GM21367 (cell line): ENCODE measurements at regions not wholly inside any gene's neighbourhood (a gene's known extent, or its start where the extent isn't known, plus 50 kb on each side); places are given as distances from the start of the nearest gene placed in this dataset.

Experiments used
- ATAC-seq: cut with Tn5 transposase; IDR thresholded peaks from one replicate; pipeline ENCODE4 v1.9.1; 2021; ENCODE audit not compliant: unreplicated experiment

DNA sequence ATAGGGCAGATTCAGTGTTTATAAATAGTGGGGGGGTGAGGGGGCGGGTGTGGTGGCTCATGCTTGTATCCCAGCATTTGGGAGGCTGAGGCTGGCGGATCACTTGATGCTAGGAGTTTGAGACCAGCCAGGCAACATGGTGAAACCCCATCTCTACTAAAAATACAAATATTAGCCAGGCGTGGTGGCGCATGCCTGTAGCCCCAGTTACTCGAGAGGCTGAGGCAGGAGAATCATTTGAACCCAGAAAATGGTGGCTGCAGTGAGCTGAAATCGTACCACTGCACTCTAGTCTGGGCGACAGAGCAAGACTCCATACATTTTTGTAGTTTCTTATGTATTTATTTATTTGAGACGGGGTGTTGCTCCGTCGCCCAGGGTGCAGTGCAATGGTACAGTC lies 109.0 kb upstream of the ZNF217 start:
- no peak for ATAC-seq

DNA sequence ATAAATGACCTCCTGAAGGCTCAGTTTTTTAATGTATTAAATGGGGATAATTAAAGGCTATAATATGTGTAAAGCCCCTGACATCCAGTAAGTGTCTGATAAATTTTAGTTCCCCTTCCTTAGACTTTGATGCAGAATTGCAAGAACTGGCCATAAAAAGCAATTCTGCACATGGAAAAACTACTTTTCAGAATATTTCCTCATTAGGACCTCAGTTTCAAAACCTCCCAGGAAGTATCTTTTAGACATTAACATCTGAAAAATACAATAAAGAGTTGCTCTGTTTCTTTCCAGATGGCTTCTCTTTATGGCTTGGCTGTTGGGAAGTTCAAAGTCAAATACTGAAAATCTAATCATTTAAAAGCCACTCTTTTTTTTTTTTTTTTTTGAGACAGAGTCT lies 106.3 kb upstream of the ZNF217 start:
- ATAC-seq: no peak

DNA sequence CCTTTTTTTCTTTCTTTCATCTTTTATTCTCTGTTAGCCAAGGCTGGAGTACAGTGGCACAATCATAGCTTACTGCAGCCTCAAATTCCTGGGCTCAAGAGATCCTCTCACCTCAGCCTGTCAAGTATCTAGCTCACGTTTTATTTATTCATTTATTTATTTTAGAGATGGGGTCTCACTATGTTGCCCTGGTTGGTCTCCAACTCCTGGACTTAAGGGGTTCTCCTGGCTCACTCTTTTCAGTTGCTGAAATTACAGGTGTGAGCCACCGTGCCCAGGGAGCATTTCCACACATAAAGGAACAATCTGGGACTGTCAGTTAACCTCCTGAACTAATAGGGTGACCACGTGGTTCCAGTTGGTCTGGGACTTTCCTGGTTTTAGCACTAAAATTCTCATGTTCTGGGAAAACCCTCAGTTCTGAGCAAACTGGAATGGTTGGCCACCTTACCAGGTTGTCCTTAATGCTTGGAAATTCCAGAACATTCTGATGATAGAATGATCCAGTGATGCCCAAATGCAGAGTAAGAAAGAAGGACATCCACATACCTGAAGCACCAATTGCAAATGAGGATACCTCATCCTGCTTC lies 105.5 kb upstream of the ZNF217 start:
- no peak for ATAC-seq

DNA sequence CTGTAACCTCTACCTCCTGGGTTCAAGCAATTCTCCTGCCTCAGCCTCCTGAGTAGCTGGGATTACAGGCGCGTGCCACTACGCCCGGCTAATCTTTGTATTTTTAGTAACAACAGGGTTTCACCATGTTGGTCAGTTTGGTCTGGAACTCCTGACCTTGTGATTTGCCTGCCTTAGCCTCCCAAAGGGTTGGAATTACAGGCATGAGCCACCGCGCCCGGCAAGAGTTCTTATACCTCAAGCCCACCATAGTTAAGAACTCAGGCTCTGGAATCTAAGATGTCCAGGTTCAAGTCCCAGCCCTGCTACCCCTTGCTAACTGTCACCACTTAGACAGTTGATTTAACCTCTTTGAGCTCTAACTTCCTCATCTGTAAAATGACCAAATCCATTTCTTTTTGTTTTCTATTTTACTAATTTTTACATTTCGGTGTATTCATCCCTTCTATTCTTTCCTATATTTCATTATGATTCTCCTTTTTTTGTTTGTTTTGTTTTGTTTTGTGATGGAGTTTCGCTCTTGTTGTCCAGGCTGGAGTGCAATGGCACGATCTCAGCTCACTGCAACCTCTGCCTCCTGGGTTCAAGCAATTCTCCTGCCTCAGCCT lies 104.8 kb upstream of the ZNF217 start:
- no peak for ATAC-seq

DNA sequence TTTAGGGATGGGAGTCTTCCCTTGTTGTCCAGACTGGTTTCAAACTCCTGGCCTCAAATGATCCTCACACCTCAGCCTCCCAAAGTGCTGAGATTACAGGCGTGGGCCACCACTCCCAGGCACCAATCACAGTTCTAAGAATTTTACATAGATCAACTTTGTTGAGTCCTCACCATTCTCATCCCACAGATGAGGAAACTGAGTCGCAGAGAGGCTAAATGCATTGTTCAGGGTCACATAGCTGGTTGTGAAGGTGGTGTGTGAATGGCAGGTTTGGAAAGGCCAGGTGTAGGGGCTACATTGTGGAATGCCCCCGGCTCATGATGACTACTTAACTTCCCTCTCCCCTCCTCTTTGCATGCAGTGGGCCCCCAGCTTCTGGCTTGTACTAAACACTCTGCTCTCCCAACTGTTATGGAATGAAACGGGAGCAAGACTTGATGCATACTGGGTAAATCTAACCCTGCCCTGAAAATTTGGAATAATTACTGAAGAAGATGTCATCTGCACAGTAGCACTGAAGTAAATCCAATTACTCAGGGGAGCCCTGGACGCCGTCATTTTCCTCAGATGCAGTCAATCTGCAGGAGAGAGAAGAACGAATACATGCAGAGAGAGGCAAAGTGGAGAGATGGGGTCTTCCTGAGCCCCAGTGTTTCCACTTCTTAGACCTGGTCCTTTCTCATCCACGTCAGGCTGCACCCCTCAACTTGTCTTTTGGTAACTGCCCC lies 102.3 kb upstream of the ZNF217 start:
- ATAC-seq: no peak

DNA sequence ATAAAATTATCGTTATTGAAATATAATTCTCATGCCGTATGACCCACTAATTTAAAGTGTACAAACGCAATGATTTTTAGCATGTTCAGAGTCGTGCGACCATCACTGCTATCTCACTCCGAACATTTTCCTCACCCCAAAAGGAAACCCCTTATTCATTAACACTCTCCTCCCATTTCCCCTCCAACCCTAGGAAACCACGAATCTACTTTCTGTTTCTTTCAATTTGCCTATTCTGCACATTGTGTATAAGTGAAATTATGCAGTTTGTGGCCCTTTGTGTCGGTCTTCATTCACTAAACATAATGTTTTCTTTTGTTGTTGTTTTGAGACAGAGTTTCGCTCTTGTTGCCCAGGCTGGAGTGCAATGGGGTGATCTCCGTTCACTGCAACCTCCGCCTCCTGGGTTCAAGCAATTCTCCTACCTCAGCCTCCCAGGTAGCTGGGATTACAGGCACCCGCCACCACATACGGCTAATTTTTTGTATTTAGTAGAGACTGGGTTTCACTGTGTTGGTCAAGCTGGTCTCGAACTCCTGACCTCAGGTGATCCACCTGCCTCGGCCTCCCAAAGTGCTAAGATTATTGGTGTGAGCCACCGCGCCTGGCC lies 99.7 kb upstream of the ZNF217 start:
- no peak for ATAC-seq

DNA sequence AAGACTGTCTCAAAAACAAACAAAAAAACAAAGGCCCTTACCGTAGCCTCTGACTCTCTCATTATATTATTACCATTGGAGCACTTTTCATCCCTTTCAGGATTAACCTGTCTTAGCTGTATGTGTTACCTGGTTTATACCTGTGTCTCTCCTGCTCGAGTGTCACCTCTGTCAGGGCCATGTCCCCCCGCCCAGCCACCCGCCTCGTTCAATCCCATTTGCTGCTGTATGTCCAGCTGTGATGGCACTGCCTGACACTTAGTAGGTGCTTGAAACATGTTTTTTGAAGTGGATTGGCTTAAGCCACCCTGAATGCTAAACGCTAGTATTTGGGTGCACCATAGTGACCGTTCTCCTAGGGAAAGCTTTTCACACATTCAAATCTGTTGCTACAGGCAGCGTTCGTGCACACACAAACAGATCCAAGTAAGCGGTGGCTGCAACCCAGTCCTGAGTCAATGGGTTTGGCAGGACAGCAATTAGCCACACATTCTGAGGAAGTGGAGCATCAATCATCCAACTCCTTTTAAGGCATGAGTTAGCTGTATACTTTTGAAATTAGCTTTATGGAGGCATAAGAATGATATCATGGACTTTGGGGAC lies 98.9 kb upstream of the ZNF217 start:
- ATAC-seq: no peak

DNA sequence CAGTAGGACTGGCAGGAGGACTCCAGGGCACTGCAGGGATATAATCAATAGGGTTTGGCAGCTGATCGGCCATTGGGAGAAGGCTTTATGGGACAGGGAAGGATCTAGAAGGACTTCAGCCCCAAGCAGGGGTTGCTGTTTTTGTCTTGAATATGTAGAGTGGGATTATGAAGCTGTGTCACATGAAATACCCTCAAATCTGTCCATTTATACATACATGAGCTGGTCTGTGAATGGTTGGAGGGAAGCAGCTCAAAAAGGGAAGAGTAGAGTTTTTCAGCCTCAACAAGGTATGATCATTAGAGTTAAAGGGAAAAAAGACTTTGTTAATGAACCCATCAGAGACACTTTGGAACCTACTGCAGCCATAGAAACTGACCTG lies 98.2 kb upstream of the ZNF217 start:
- no peak for ATAC-seq

DNA sequence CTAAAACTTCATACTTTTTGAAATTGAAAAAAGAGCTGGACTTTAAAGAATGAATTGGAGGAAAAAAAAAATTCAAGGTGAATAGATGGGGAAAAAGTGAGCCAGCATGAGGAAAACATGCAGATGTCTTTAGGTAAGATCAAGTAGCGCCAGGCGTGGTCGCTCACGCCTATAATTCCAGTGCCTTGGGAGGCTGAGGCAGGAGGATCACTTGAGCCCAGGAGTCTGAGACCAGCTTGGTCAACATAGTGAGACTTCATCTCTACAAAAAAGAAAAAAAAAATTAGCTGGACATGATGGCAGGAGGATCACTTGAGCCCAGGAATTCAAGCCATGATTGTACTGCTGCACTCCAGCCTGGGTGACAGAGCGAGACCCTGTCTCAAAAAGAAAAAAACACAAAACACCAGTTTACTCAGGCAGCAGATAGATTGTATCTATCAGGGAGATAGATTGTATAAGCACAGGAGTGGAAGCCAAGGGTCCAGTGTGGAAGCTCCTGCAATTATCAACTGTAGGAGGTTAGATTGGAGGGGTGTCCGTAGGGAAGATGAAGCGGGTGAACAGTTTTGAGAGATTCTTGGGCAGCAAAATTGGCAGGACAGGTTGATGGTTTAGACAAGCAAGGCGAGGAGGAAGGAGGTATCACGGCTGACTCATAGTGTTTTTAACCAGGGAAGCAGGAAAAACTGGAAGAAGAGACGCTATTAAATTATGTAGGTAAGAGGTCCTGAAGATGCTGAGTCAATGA lies 97.6 kb upstream of the ZNF217 start:
- ATAC-seq: no peak

DNA sequence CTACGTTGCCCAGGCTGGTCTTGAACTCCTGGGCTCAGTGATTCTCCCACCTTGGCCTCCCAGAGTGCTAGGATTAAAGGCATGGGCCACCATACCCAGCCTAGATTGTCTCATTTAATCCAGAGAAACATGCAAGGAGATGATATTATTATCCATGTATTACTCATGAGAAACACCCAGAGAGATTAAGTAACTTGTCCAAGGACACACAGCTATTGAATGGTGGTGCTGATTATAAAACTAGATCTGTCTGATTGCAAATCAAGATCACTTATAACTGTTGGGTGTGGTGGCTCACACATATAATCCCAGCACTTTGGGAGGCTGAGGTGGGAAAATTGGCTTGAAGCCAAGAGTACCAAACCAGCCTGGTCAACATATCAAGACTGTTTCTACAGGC lies 94.4 kb upstream of the ZNF217 start:
- ATAC-seq: no peak

DNA sequence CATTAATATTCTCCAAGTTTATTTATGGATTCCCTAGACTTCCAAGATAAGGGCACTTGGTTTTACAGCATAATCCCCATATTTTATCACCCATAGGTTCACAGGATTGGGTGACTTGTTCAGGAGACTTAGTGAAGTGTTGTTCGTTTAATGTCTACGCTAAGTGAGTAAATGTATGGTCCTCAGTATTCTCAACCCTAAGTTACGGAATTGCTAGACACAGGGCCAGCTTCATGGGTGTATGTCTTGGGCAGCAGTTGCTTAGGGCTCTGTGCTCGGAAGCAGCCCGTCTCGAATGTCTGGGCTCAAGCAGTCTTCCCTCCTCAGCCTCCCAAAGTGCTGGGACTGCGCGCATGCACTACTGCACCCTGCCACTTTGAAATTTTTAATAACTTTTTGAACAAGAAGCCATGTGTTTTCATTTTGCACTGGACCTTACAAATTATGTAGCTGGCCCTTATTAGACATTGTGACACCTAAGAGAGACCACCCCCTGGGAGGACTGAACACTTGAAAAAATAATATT lies 91.5 kb upstream of the ZNF217 start:
- no peak for ATAC-seq

DNA sequence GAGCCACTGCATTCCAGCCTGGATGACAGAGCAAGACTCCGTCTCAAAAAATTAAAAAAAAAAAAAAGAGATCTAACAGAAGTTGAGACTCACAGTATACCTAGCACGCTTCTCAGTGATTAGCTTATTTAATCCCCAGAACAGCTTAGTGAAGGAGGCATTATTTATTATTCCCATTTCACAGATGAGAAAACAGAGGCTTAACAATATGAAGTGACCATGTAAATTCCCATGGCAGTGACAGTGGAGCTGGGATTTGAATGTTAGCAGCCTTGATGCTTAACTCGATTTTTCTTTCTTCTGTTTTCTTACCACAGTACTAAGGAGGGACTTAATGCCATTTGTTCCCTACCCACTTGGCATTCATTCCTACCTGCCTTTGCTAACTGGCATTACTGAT lies 89.9 kb upstream of the ZNF217 start:
- ATAC-seq: no peak

DNA sequence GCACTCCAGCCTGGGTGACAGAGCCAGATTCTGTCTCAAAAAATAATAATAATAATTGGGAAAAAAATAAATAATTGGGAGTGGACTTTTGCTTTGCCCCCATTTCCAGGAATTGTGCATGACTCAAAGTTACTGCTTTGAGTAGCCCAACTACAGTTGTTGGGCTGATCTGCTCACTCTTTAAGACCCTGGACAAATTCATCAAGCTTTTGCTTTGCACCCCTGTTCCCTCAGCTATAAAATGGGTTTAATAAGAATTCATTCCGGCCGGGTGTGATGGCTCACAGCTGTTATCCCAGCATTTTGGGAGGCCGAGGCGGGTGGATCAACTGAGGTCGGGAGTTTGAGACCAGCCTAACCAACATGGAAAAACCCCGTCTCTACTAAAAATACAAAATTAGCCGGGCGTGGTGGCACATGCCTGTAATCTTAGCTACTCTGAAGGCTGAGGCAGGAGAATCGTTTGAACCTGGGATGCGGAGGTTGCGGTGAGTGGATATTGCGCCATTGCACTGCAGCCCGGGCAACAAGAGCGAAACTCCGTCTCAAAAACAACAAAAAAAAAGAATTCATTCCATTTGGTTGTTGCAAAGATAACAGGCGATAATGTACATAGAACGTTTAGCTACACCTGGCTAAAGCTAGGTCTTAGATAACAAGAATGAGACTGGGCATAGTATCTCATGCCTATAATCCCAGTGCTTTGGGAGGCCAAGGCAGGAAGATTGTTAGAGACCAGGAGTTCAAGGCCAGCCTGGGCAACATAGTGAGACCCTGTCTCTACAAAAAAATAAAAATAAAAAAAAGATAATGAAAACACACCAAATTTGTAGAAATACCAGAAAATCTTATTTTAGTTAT lies 87.9 kb upstream of the ZNF217 start:
- no peak for ATAC-seq

DNA sequence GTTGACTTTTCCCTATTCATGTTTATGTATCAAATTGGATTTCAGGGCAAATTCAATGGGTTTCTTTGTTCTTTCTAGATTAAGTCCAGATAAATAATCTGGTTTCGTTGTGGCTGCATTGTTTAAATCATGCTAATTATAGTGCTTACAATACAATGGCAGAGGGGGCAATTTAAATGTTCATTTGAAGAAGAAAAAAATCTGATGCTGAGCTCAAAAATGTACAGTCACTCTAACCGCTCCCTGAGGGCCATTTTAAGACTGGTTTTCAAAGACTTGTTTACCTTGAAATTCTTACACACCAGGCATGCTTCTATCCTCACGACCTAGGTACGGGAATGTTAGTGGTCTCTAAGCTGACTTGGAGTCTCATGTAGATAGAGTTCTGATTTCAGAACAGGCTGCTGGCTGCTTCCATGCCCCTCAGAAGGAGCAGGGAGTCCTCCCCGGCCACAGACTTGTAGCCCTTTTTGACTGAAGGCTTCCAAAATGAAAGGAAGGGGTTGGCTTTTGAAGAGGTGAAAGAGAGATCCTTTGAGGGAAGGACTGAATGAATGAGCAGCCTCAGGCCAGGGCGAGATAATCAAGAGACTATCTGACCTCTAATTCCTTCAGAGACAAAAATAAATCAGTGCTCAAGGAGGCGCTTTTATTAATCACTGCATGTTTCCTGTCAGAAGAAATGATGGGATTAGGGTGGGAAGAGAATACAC lies 86.1 kb upstream of the ZNF217 start:
- ATAC-seq: no peak

DNA sequence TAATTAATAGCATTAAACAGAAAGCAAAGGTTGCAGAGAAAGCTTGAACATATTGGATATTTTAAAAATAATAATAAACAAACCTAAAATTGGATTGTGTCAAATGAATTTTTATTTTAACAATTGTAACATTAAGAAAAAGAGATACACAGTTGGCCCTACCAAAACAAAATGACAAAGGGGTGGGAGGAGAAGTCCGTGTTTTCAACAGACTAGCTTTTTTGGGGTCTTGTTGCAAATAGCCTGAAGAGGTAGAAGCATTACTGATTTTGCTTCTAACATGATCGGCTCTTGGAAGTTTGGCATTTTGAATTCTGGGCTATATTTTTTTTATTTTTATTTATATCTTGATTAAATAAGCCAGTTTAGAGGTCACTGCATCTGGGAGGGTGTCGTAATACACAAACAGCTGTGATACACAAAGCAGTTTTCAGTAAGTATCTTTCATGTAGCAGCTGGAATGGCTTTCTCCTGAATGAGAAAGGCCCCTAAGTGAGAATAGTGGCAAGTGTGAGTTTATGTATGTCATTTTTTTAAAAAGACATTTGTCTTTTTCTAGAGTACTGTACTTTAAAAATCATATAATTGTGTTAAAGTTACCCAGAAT lies 85.5 kb upstream of the ZNF217 start:
- ATAC-seq: no peak

DNA sequence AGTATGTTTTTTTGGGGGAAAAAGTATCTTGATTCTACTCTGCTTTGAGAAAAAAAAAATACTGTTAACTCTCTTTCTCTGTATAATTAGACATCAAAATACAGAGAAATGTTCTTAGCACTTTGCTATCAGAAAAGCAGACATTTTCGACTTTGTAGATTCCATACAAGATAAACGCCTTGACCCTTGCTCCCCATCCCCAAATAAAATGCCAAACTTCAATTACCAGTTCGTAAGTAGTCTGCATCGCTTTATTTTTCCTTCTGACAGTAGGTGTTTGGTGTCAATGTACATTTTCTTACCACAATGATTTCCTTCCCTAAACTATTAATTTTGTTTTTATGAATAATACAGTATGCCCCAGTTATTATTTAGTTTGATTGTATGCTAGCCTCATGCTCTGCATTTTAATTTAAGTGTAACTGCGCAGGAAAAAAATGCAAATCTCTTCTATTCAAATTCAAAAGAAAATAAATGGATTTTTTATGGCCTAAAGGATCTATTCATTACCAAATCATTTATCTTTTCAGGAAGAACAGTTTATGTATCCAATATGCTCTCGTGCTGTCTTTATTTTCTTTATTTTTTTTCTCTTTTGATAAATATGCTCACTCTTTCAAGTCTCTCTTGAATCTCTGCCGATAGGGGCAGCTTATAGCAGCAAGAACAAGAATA lies 84.8 kb upstream of the ZNF217 start:
- no peak for ATAC-seq

DNA sequence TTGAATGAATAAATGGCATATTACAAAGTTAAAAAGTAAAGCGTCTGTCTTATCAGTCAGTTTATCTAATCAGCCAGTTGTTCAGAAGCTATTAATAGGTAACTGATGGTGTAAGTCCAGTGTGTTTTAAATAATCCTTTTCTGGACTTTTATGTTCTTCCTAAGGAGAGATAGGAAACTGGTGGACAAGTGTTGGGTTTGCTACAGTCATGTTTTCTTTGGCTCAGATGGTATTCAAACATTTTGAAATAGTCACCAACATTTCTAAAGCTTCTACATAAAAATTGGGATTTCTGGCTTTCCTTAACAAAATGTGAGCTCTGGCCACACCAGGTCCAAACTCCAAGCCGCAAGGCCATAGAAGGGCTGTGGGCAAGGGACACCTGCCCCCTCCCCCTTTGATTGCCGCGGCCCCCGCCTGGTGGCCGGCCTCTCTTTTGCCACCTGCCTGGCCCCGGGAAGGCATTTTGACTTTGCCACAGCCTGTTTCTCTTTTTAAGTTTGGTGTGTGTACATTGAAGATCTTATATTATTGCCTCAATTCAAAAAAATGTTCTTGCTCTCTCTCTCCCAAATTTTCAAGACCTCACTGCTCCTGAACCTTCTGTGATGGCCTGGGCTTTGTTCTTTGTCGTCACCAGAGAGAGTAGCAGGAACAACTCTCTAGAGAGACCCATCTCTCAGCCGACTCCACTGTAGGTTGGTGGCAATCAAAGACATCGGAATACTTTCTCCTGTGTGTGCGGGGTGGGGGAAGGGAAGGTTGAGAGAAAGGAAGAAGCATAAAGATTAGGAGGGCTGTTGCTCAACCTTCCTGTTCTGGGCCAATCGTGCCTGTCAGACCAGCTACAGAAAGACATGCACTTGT lies 84.0 kb upstream of the ZNF217 start:
- no peak for ATAC-seq
